H1 (cell line): ENCODE measurements at regions not wholly inside any gene's neighbourhood (a gene's known extent, or its start where the extent isn't known, plus 50 kb on each side); places are given as distances from the start of the nearest gene placed in this dataset.

Experiments
- CTCF ChIA-PET: fragments of 300-600 bp; sonication (Branson Sonifier 250); formaldehyde crosslinking; loops from one replicate; lab custom pipeline; 2021; ENCODE audit not compliant: partially characterized antibody; lab: Charles Lee
- POLR2A ChIA-PET: fragments of 300-600 bp; sonication (Branson Sonifier 250); formaldehyde crosslinking; loops from one replicate; lab custom pipeline; 2021; ENCODE audit warnings: inconsistent platforms; ENCODE audit not compliant: partially characterized antibody; lab: Charles Lee
- DNase-seq, 2 experiments: peaks; one replicate each; pipeline versions ENCODE4 v3.0.0 to v3.0.0-alpha.2; 2010 to 2022; ENCODE audit warnings: low spot score in 2 of 2, low read depth in 1 of 2, mixed read lengths in 1 of 2
- FAIRE-seq: peaks from 2 replicates; lab custom pipeline; 2011; peaks lifted over from hg19 to GRCh38; lab: Jason Lieb, UNC
- H2AFZ ChIP-seq: 2 replicates; pipeline ENCODE4 v1.8.1; 2012; ENCODE audit warnings: low read length, inconsistent platforms
- H2AK5ac ChIP-seq: 2 replicates; pipeline ENCODE4 v1.6.1; 2013; ENCODE audit warnings: low read depth, low read length
- H2BK120ac ChIP-seq: replicated peaks from 2 replicates; pipeline ENCODE3; 2013; ENCODE audit warnings: low read depth, low read length, inconsistent platforms
- H2BK12ac ChIP-seq: 2 replicates; pipeline ENCODE4 v1.6.1; 2013; ENCODE audit warnings: low read depth, low read length
- H2BK15ac ChIP-seq: 2 replicates; pipeline ENCODE4 v1.6.1; 2013; ENCODE audit warnings: low read length
- H2BK20ac ChIP-seq: 2 replicates; pipeline ENCODE4 v1.6.1; 2013; ENCODE audit warnings: low read length
- H2BK5ac ChIP-seq: 2 replicates; pipeline ENCODE4 v1.6.1; 2013; ENCODE audit warnings: low read depth, low read length
- H3K14ac ChIP-seq: 2 replicates; pipeline ENCODE4 v1.6.1; 2013; ENCODE audit warnings: inconsistent platforms; ENCODE audit not compliant: insufficient read length
- H3K18ac ChIP-seq: 2 replicates; pipeline ENCODE4 v1.6.1; 2013; ENCODE audit warnings: low read length; ENCODE audit errors: extremely low read depth
- H3K23ac ChIP-seq: 2 replicates; pipeline ENCODE4 v1.6.1; 2013; ENCODE audit warnings: inconsistent platforms; ENCODE audit not compliant: insufficient read length
- H3K23me2 ChIP-seq: 2 replicates; pipeline ENCODE4 v1.6.1; 2013; ENCODE audit warnings: low read depth, low read length
- H3K27ac ChIP-seq: 2 replicates; pipeline ENCODE4 v1.6.1; 2011; ENCODE audit warnings: low read depth, low read length, inconsistent platforms
- H3K27me3 ChIP-seq, 4 experiments: replicated peaks in 1 of 4; 1 replicate in 1 of 4; 2 replicates in 3 of 4; pipeline versions ENCODE4 v1.6.1 to v1.8.1; 2011 to 2013; ENCODE audit warnings: low read length in 3 of 4, mild to moderate bottlenecking in 3 of 4, inconsistent platforms in 2 of 4, mixed read lengths in 2 of 4, moderate library complexity in 1 of 4; ENCODE audit not compliant: control insufficient read depth in 3 of 4, insufficient read depth in 3 of 4; ENCODE audit errors: extremely low read depth in 1 of 4
- H3K36me3 ChIP-seq, 4 experiments: 2 replicates each; pipeline versions ENCODE4 v1.6.1 to v1.8.1; 2011 to 2013; ENCODE audit warnings: mild to moderate bottlenecking in 4 of 4, low read length in 3 of 4, moderate library complexity in 2 of 4, control low read depth in 1 of 4, inconsistent platforms in 1 of 4; ENCODE audit not compliant: insufficient read depth in 4 of 4, control insufficient read depth in 2 of 4
- H3K4ac ChIP-seq: replicated peaks from 2 replicates; pipeline ENCODE3; 2013; ENCODE audit warnings: low read length, low read depth, mixed read lengths, inconsistent platforms; ENCODE audit not compliant: insufficient read length
- H3K4me1 ChIP-seq, 4 experiments: replicated peaks in 1 of 4; 1 replicate in 1 of 4; 2 replicates in 3 of 4; pipeline versions ENCODE4 v1.6.1 to v1.8.1; 2011 to 2013; ENCODE audit warnings: low read length in 3 of 4, inconsistent platforms in 2 of 4, mixed read lengths in 1 of 4; ENCODE audit not compliant: insufficient read depth in 4 of 4, control insufficient read depth in 3 of 4
- H3K4me2 ChIP-seq, 2 experiments: 2 replicates each; pipeline versions ENCODE4 v1.6.1 to v1.8.1; 2011 to 2013; ENCODE audit warnings: low read depth in 2 of 2, low read length in 2 of 2, control low read depth in 1 of 2, inconsistent platforms in 1 of 2, mild to moderate bottlenecking in 1 of 2; ENCODE audit not compliant: insufficient read depth in 1 of 2
- H3K4me3 ChIP-seq, 4 experiments: fragments of 200-600, 300-600 bp in 1 of 4; sonication (generic), shearing (Covaris generic), sonication (Bioruptor Twin) in 1 of 4; 2 replicates each; pipeline versions ENCODE4 v1.5.1 to v1.8.1; 2011 to 2016; ENCODE audit warnings: low read length in 4 of 4, low read depth in 3 of 4, control low read depth in 2 of 4, inconsistent platforms in 2 of 4, mild to moderate bottlenecking in 2 of 4, mixed read lengths in 1 of 4, moderate library complexity in 1 of 4; ENCODE audit not compliant: insufficient read depth in 2 of 4; ENCODE audit errors: extremely low read depth in 1 of 4
- H3K56ac ChIP-seq: replicated peaks from 2 replicates; pipeline ENCODE3; 2013; ENCODE audit warnings: low read depth, mild to moderate bottlenecking, mixed read lengths, low read length, inconsistent platforms; ENCODE audit not compliant: insufficient read length
- H3K79me1 ChIP-seq: 2 replicates; pipeline ENCODE4 v1.6.1; 2013; ENCODE audit warnings: low read depth, low read length, control low read depth
- H3K79me2 ChIP-seq, 2 experiments: 2 replicates each; pipeline versions ENCODE4 v1.6.1 to v1.8.1; 2012 to 2013; ENCODE audit warnings: low read length in 2 of 2, mild to moderate bottlenecking in 2 of 2, inconsistent platforms in 1 of 2; ENCODE audit not compliant: insufficient read depth in 2 of 2, control insufficient read depth in 1 of 2
- H3K9ac ChIP-seq, 4 experiments: replicated peaks in 1 of 4; 1 replicate in 1 of 4; 2 replicates in 3 of 4; pipeline versions ENCODE4 v1.6.1 to v1.8.1; 2011 to 2013; ENCODE audit warnings: low read depth in 3 of 4, low read length in 3 of 4, control low read depth in 2 of 4, mild to moderate bottlenecking in 2 of 4, moderate library complexity in 2 of 4, inconsistent platforms in 1 of 4; ENCODE audit errors: extremely low read depth in 1 of 4
- H3K9me3 ChIP-seq, 2 experiments: 2 replicates each; pipeline versions ENCODE4 v1.6.1 to v1.8.1; 2012 to 2013; ENCODE audit warnings: mild to moderate bottlenecking in 2 of 2, moderate library complexity in 2 of 2, control low read depth in 1 of 2, inconsistent platforms in 1 of 2, low read depth in 1 of 2, low read length in 1 of 2, mixed read lengths in 1 of 2; ENCODE audit not compliant: insufficient read depth in 2 of 2
- H4K20me1 ChIP-seq, 2 experiments: replicated peaks in 1 of 2; 2 replicates each; pipeline versions ENCODE3 to v1.8.1; 2011 to 2013; ENCODE audit warnings: inconsistent platforms in 2 of 2, low read length in 2 of 2, mild to moderate bottlenecking in 1 of 2; ENCODE audit not compliant: insufficient read depth in 2 of 2, control insufficient read depth in 1 of 2
- H4K5ac ChIP-seq: 2 replicates; pipeline ENCODE4 v1.6.1; 2013; ENCODE audit warnings: low read length, low read depth, mixed read lengths, inconsistent platforms; ENCODE audit not compliant: insufficient read length
- H4K8ac ChIP-seq: 2 replicates; pipeline ENCODE4 v1.8.0; 2013; ENCODE audit warnings: mild to moderate bottlenecking, moderate library complexity, low read length, inconsistent platforms; ENCODE audit not compliant: insufficient read depth; ENCODE audit errors: extremely low read depth
- H4K91ac ChIP-seq: replicated peaks from 2 replicates; pipeline ENCODE3; 2013; ENCODE audit warnings: low read length, mixed read lengths, inconsistent platforms; ENCODE audit not compliant: insufficient read length
- CHD1 ChIP-seq: IDR thresholded peaks from 2 replicates; pipeline ENCODE4 v1.6.1; 2012; ENCODE audit warnings: low read depth, low read length, improper control_type of control experiment
- CTBP2 ChIP-seq: IDR thresholded peaks from 2 replicates; pipeline ENCODE4 v1.7.0; 2011; ENCODE audit warnings: borderline replicate concordance, mild to moderate bottlenecking, moderate library complexity, mixed read lengths, low read length; ENCODE audit not compliant: insufficient read depth, insufficient read length
- EGR1 ChIP-seq: IDR thresholded peaks from 2 replicates; pipeline ENCODE4 v1.6.1; 2011; ENCODE audit warnings: low read depth, low read length, borderline replicate concordance
- JUND ChIP-seq: IDR thresholded peaks from 2 replicates; pipeline ENCODE4 v1.6.1; 2011; ENCODE audit warnings: mild to moderate bottlenecking, improper control_type of control experiment, low read length
- SIX5 ChIP-seq: IDR thresholded peaks from 2 replicates; pipeline ENCODE4 v1.6.1; 2011; ENCODE audit warnings: mild to moderate bottlenecking, low read depth, low read length
- WGBS, 2 experiments: shearing (Covaris generic) in 1 of 2; methylation state at CpG; one replicate each; pipeline versions ENCODE4 v1.1.6 to v1.1.7; 2013 to 2015; ENCODE audit warnings: low lambda C conversion rate in 2 of 2, mixed read lengths in 2 of 2, inconsistent platforms in 1 of 2, low coverage in 1 of 2, missing lambda C conversion rate in 1 of 2; ENCODE audit not compliant: insufficient replicate concordance in 2 of 2, insufficient coverage in 1 of 2, insufficient read length in 1 of 2; ENCODE audit errors: extremely low coverage in 1 of 2, missing lambda C conversion rate in 1 of 2; 5-methylcytosine and 5-hydroxymethylcytosine counted together

- POLR2A ChIA-PET = no interaction called here
- WGBS, 2 experiments = 86% methylated on average over 2 of the region's 2 CpGs; no CpG with 5 or more reads in 1 of the 2 experiments
- H2BK120ac ChIP-seq = no peak overlapping the region
- no peak for TF ChIP-seq CTBP2
- TF ChIP-seq EGR1 = no peak
- TF ChIP-seq SIX5 = no peak
- TF ChIP-seq JUND = no peak
- TF ChIP-seq CHD1 = no peak
Measured at GRCh38 chr7:15967121-15967520, 280.6 kb upstream of the MEOX2 start.

More at GRCh38 chr7:15967121-15967520, 280.6 kb upstream of the MEOX2 start:
- CTCF ChIA-PET = no interaction called here
- H3K27me3 ChIP-seq = no peaks in the 10 kb centered on the region
- H3K14ac ChIP-seq = no peak overlapping the region
- no peak overlapping the region for H2AK5ac ChIP-seq
- no peak overlapping the region for H3K4me2 ChIP-seq
- no peak overlapping the region for H2BK20ac ChIP-seq
- no peak overlapping the region for H3K9ac ChIP-seq
- H4K5ac ChIP-seq = no peak overlapping the region
- no peak overlapping the region for H2BK5ac ChIP-seq
- no peaks in the 10 kb centered on the region for H4K20me1 ChIP-seq
- FAIRE-seq (no peak), DNase-seq (no peak)
- H3K36me3 ChIP-seq = no peaks in the 10 kb centered on the region
- no peak overlapping the region for H2AFZ ChIP-seq
- H3K4me3 ChIP-seq = no peak overlapping the region
- no peaks in the 10 kb centered on the region for H3K79me2 ChIP-seq
- no peak overlapping the region for H2BK15ac ChIP-seq
- no peak overlapping the region for H3K56ac ChIP-seq
- no peaks in the 10 kb centered on the region for H3K4me1 ChIP-seq
- H3K18ac ChIP-seq = no peak overlapping the region
- no peak overlapping the region for H4K91ac ChIP-seq
- no peak overlapping the region for H3K4ac ChIP-seq
- H4K8ac ChIP-seq = no peak overlapping the region
- H3K23ac ChIP-seq = no peak overlapping the region
- H3K9me3 ChIP-seq = no peaks in the 10 kb centered on the region
- H3K23me2 ChIP-seq = no peaks in the 10 kb centered on the region
- no peak overlapping the region for H3K27ac ChIP-seq
- H2BK12ac ChIP-seq = no peak overlapping the region
- no peaks in the 10 kb centered on the region for H3K79me1 ChIP-seq
